Psoas muscle (tissue), 7 donors: ENCODE measurements at regions not wholly inside any gene's neighbourhood (a gene's known extent, or its start where the extent isn't known, plus 50 kb on each side); places are given as distances from the start of the nearest gene placed in this dataset.

Source experiments
- ATAC-seq, 4 donors: fragments of 200-7000 bp; cut with Tn5 transposase; one replicate each; pipeline ENCODE4 v1.9.1; 2020; ENCODE audit warnings: moderate library complexity in 3 of 4, mild to moderate bottlenecking in 2 of 4
- DNase-seq, 2 donors: peaks; one replicate each; pipeline ENCODE4 v3.0.0-alpha.2; 2020
- H3K27ac ChIP-seq: fragments of 200-600 bp; one replicate; pipeline ENCODE4 v1.8.0; 2022
- H3K27me3 ChIP-seq, 3 donors: fragments of 200-600 bp in 1 of 3; one replicate each; pipeline versions ENCODE4 v1.6.1 to v1.8.0; 2013 to 2022; ENCODE audit warnings: low read length in 2 of 3, mild to moderate bottlenecking in 2 of 3, moderate library complexity in 1 of 3; ENCODE audit not compliant: insufficient read depth in 3 of 3
- H3K36me3 ChIP-seq, 2 donors: fragments of 200-600 bp in 1 of 2; one replicate each; pipeline versions ENCODE4 v1.6.1 to v1.8.0; 2013 to 2022; ENCODE audit warnings: low read depth in 1 of 2, mild to moderate bottlenecking in 1 of 2, moderate library complexity in 1 of 2; ENCODE audit not compliant: insufficient read depth in 1 of 2
- H3K4me1 ChIP-seq: fragments of 200-600 bp; one replicate; pipeline ENCODE4 v1.8.0; 2022
- H3K4me3 ChIP-seq: fragments of 200-600 bp; one replicate; pipeline ENCODE4 v1.8.0; 2022; ENCODE audit warnings: mild to moderate bottlenecking
- H3K9me3 ChIP-seq: fragments of 200-600 bp; one replicate; pipeline ENCODE4 v1.8.0; 2022
- WGBS, 3 donors: extraction: QIAGEN DNeasy Blood & Tissue Kit; methylation state at CpG; one replicate each; pipeline versions ENCODE4 v1.1.6 to v1.1.7; 2013; 5-methylcytosine and 5-hydroxymethylcytosine counted together
- intact Hi-C, 2 donors: fragments of 100-400 bp; cut with DNase I; formaldehyde crosslinking; loops; one replicate each; pipeline versions ENCODE4 v1.11.0 to v1.14.2; 2022
- TF ChIP-seq, protein P1 (sequence below): fragments of 200-600 bp; IDR thresholded peaks from one replicate; pipeline ENCODE4 v1.8.0; 2022; ENCODE audit warnings: antibody characterized with exemption
- donor health status: healthy with polysubstance abuse.
- donor health status: DM: no; HTN: no; CAD: no; lungs with moderate emphysema.
- donor health status: Bipolar disorder and iron deficiency.
- donor health status: healthy.
- donor health status: DM: yes; HTN: yes; CAD: no.
- donor health status: DM: no; HTN: no; CAD: no.
- donor health status: DM: yes; HTN: yes; CAD: no.

DNA sequence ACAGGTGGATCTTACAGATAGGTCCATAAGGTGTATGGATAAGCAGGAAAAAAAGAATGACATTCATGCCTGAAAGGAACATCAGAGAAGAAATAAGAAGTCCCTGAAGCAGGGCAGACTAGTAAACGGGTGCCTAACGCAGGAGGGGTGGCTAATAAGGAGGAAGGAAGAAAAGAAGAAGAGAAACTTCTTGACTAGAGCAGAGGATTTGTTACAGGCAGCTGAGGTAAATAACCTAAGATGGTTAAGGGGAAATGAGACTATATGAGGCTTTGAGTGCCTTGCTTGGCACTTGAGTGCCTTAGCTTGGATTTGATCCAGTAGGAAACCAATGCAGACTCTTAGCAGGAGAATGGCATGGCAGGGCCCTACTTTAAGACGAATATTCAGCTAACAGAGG lies 313.5 kb upstream of the PDE4D start:
- WGBS, 3 donors, result 62 to 66% (median 63%) methylated on average over 3 of the region's 3 CpGs
- TF ChIP-seq, protein P1, sequence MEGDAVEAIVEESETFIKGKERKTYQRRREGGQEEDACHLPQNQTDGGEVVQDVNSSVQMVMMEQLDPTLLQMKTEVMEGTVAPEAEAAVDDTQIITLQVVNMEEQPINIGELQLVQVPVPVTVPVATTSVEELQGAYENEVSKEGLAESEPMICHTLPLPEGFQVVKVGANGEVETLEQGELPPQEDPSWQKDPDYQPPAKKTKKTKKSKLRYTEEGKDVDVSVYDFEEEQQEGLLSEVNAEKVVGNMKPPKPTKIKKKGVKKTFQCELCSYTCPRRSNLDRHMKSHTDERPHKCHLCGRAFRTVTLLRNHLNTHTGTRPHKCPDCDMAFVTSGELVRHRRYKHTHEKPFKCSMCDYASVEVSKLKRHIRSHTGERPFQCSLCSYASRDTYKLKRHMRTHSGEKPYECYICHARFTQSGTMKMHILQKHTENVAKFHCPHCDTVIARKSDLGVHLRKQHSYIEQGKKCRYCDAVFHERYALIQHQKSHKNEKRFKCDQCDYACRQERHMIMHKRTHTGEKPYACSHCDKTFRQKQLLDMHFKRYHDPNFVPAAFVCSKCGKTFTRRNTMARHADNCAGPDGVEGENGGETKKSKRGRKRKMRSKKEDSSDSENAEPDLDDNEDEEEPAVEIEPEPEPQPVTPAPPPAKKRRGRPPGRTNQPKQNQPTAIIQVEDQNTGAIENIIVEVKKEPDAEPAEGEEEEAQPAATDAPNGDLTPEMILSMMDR, result no peak
- no peak overlapping the region for H3K4me3 ChIP-seq
- no peaks in the 10 kb centered on the region for H3K4me1 ChIP-seq
- H3K9me3 ChIP-seq, result no peaks in the 10 kb centered on the region
- H3K27ac ChIP-seq, result no peak overlapping the region
- ATAC-seq (no peak), DNase-seq (no peak)
- no peaks in the 10 kb centered on the region for H3K27me3 ChIP-seq
- no peaks in the 10 kb centered on the region for H3K36me3 ChIP-seq
- intact Hi-C loops, result no loop called here

DNA sequence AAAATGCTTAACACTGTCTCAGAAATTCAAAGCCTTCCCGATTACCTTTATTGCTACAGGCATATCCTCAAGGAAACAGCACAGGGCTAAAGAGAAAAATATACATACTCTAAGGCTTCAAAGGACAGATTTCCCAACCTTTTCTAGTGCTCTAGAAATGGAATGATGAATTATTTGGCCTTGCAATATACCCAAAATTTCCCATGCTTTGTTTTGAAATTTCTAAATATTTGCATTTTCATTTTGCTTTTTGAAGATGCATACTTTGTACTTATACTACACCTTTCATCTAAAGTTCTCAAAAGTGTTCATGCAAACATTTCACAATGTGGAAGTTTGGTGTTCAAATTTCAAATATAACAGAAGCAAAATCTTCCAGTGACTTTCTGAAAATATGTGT lies 312.7 kb upstream of the PDE4D start:
- 62 to 85% (median 76%) methylated on average over 1 of the region's 1 CpG for WGBS, 3 donors
- no peak overlapping the region for H3K27ac ChIP-seq
- TF ChIP-seq, protein P1, result no peak
- H3K4me3 ChIP-seq, result no peak overlapping the region
- intact Hi-C loops, result no loop called here
- H3K36me3 ChIP-seq, result no peaks in the 10 kb centered on the region
- no peaks in the 10 kb centered on the region for H3K4me1 ChIP-seq
- DNase-seq (no peak), ATAC-seq (no peak)
- no peaks in the 10 kb centered on the region for H3K9me3 ChIP-seq
- H3K27me3 ChIP-seq, result no peaks in the 10 kb centered on the region

DNA sequence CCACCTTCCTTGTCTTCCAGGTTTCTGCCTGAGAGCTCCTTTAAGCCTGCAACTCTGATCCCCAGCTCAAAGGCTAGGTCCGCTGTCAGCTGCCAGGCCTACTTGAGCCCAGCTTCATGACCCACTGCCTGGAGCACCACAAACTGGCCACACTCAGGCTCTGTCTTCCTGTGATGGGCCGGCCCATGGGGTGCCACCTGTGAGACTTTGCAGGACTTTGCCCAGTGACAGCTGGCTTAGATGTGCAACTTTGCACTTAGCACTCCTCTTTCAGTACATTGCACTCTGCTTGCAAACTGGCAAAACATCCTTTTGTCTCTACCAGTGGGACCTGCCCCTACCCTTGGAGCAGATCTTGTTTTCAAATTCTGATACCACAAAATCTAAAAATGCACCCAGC lies 311.5 kb upstream of the PDE4D start:
- Histone ChIP-seq H3K27ac (no peak overlapping the region), H3K4me3 (no peak overlapping the region), H3K9me3 (no peaks in the 10 kb centered on the region), H3K36me3 (no peaks in the 10 kb centered on the region), H3K27me3 (no peaks in the 10 kb centered on the region), H3K4me1 (no peaks in the 10 kb centered on the region)
- WGBS, 3 donors, result 66 to 83% (median 83%) methylated on average over 2 of the region's 2 CpGs
- intact Hi-C loops, result no loop called here
- TF ChIP-seq, protein P1, result no peak
- no peak for DNase-seq
- no peak for ATAC-seq

DNA sequence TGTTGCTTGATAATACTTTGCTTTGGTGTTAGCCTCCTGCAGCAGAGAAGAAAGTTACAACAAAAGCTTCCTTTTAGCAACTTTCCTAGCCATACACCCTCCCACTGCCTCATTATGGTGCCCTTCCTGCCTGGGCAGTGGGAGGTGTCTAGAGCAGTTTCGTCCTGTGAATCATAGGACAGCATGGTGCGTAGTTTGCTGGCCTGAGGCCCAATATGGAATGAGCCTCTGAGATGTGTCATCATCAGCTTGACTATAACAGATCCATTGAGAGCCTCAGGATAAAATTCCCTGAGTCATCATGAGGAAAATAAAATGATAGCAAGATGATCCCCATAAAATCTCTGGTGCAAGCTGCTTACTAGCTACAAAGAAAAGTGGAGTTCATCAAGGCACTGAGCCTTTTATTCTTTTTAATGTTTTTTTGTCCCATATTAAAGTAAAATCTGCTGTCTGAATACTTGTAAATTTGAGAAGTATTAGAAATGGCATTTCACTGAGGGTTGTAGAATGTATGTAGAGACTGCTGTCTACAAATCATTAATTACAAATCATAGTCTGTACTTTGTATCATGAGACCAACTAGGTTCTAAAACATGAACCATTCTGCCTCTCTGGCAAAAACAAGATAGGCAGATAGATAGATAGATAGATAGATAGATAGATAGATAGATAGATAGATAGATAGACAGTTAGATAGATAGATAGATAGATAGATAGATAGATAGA lies 303.0 kb upstream of the PDE4D start:
- Histone ChIP-seq H3K9me3 (no peaks in the 10 kb centered on the region), H3K4me1 (no peaks in the 10 kb centered on the region), H3K27me3 (no peaks in the 10 kb centered on the region), H3K36me3 (no peaks in the 10 kb centered on the region), H3K27ac (no peak overlapping the region), H3K4me3 (no peak overlapping the region)
- DNase-seq (peak in 1 of 2 donors; percentile 18), ATAC-seq (no peak)
- intact Hi-C loops, result no loop called here
- WGBS, 3 donors, result 28 to 49% (median 31%) methylated on average over 2 of the region's 2 CpGs
- TF ChIP-seq, protein P1, result no peak

DNA sequence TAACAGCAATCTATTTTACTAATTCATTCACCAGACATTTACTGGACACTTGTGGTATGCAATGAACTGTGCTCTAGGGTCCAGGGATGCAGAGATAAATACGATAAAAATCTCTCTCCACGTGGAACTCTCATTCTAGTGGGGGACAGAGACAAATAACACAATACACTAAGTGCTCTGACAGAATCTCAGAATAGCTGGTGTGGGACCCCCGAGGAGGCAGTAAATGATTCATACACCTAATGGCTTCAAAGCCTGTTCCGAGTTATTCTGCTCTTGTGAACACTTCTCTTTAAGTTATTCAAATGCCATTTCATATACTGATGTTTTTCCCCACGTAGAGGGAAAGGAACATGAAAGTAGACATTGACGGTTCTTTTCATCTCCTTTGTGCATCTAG lies 302.0 kb upstream of the PDE4D start:
- Histone ChIP-seq H3K36me3 (no peaks in the 10 kb centered on the region), H3K4me1 (no peaks in the 10 kb centered on the region), H3K9me3 (no peaks in the 10 kb centered on the region), H3K4me3 (no peak overlapping the region), H3K27ac (no peak overlapping the region), H3K27me3 (no peaks in the 10 kb centered on the region)
- DNase-seq (no peak), ATAC-seq (no peak)
- whole genome bisulfite sequencing, 3 donors, result 73 to 81% (median 80%) methylated on average over 6 of the region's 6 CpGs
- TF ChIP-seq, protein P1, result no peak
- intact Hi-C loops, result no loop called here
